ENCODE measurements at regions not wholly inside any gene's neighbourhood (a gene's known extent, or its start where the extent isn't known, plus 50 kb on each side); places are given as distances from the start of the nearest gene placed in this dataset.

DNA sequence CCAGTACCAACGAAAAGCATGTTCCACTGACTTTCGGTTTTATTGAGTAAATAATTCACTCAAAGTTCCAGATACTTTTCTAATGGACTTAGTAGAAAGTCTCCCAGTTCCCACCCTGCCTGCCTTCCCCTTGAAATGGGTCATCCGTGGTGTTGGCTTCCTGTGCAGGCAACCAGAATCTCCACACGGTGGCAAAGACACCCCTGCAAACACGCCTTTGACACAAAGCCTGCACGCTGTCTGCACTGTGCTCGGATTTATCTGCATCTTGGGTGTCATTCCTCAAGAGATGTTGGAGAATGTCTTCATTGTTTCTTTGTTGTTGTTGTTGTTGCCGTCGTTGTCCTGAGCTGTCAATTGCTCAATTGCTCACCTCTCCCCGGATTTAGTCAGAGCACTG lies 150.0 kb upstream of the IRX2 start:
- no peak overlapping the region for H3K27ac ChIP-seq
- TF ChIP-seq, protein P1, sequence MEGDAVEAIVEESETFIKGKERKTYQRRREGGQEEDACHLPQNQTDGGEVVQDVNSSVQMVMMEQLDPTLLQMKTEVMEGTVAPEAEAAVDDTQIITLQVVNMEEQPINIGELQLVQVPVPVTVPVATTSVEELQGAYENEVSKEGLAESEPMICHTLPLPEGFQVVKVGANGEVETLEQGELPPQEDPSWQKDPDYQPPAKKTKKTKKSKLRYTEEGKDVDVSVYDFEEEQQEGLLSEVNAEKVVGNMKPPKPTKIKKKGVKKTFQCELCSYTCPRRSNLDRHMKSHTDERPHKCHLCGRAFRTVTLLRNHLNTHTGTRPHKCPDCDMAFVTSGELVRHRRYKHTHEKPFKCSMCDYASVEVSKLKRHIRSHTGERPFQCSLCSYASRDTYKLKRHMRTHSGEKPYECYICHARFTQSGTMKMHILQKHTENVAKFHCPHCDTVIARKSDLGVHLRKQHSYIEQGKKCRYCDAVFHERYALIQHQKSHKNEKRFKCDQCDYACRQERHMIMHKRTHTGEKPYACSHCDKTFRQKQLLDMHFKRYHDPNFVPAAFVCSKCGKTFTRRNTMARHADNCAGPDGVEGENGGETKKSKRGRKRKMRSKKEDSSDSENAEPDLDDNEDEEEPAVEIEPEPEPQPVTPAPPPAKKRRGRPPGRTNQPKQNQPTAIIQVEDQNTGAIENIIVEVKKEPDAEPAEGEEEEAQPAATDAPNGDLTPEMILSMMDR (conservative IDR thresholded peaks at IDR 0.05; ENCODE audit: low read depth), result no peak
- no peak for DNase-seq (ENCODE audit: low spot score)
- ChIA-PET CTCF (interaction anchor here (0.7 kb wide), 1 partner anchor 1120 kb away, joined by 7 read pairs; no protein-coding TSS in a partner anchor), POLR2A (ENCODE audit: low non-redundant PET) (no interaction called here)

- POLR2A ChIA-PET (ENCODE audit: low non-redundant PET), result no interaction called here
- TF ChIP-seq, protein P1 (conservative IDR thresholded peaks at IDR 0.05; ENCODE audit: low read depth), result no peak
Observed at GRCh38 chr5:2901096-2901495, 149.6 kb upstream of the IRX2 start.

DNA sequence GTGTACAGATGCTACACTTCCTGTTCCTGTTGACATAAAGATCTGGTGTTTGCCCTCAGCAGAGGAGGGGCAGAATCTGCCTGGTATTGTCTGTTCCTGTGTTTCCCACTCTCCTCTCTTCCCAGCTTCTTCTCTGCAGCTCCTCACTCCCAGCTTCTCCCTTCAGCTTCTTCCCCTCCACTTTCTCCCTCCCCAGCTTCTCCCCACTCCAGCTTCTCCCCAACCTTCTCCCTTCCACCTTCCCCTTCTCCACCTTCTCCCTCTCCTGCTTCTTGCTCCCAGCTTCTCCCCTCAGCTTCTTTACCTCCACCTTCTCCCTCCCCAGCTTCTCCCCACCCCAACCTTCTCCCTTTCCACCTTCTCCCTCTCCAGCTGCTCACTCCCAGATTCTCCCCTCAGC lies 148.9 kb upstream of the IRX2 start:
- TF ChIP-seq, protein P1 (conservative IDR thresholded peaks at IDR 0.05; ENCODE audit: low read depth), result no peak
- ChIA-PET CTCF (interaction anchor here (0.6 kb wide), 1 partner anchor 291 kb away, joined by 5 read pairs; no protein-coding TSS in a partner anchor), POLR2A (ENCODE audit: low non-redundant PET) (no interaction called here)
- no peak for DNase-seq (ENCODE audit: low spot score)
- H3K27ac ChIP-seq, result no peak overlapping the region

More at GRCh38 chr5:2901096-2901495, 149.6 kb upstream of the IRX2 start:
- no peak for DNase-seq (ENCODE audit: low spot score)
- CTCF ChIA-PET, result interaction anchor here (0.6 kb wide), 1 partner anchor 292 kb away, joined by 5 read pairs; no protein-coding TSS in a partner anchor
- H3K27ac ChIP-seq, result no peak overlapping the region

DNA sequence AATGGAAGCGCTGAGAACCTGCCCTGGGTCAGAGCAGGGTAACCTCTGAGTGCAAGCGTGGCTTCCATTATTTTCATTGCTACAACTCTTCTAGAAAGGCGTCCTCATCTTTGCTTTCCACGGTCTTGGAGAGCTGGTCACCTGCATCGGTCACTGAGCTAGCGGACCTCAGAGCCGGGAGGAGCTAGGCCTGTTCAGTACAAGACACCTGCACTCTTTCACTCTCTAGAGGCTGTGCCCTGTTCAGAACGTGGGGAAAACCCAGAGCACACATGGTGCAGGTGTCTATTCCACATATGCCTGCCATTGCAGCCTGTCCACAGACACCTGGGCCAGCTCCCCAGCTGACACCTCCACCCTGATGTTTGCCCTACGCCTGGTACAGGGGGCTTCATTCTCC lies 147.8 kb upstream of the IRX2 start:
- H3K27ac ChIP-seq, result no peak overlapping the region
- no peak for DNase-seq (ENCODE audit: low spot score)
- ChIA-PET POLR2A (ENCODE audit: low non-redundant PET) (no interaction called here), CTCF (no interaction called here)
- TF ChIP-seq, protein P1 (conservative IDR thresholded peaks at IDR 0.05; ENCODE audit: low read depth), result no peak

GRCh38 chr5:2898661-2899060 lies 147.2 kb upstream of the IRX2 start:
- H3K27ac ChIP-seq, result no peak overlapping the region
- CTCF ChIA-PET, result no interaction called here
- DNase-seq (ENCODE audit: low spot score), result no peak
- TF ChIP-seq, protein P1 (conservative IDR thresholded peaks at IDR 0.05; ENCODE audit: low read depth), result no peak
- POLR2A ChIA-PET (ENCODE audit: low non-redundant PET), result no interaction called here

DNA sequence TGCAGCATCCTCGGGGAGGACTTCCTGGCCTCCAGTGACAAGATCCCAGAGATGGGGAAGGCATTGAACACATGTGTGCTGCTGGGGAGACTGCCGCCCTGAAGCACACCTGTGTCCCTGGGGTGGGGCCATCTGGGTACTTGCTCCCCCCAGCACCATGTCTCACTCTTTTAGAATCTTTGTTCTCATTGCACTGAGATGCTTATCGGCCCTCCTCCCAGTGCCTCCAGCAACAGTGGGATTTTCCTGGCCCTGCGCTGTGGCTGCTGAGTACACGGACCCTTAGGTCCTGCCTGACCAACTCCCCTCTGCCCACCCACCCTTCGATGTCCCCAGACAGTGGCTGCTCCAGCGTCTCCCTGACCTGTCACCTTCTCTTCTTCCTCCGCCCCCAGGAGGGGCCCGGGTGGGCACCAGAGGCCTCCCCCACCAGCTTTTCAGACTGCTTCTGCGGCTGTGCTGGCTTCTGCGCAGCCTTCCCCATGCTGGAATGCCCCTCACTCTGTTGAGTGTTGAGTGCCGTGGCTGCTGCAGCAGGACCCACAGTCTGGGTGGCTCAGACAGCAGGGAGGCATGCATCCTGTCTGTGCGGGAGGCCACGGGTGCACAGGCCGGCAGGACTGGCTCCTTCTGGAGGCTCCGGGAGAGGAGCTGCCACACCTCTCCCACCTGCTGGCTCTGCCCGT lies 145.9 kb upstream of the IRX2 start:
- ChIA-PET CTCF (no interaction called here), POLR2A (ENCODE audit: low non-redundant PET) (no interaction called here)
- DNase-seq (ENCODE audit: low spot score), result no peak

More for the DNA sequence above, 145.9 kb upstream of the IRX2 start:
- TF ChIP-seq, protein P1 (conservative IDR thresholded peaks at IDR 0.05; ENCODE audit: low read depth), result no peak
- H3K27ac ChIP-seq, result no peak overlapping the region
